ENCODE measurements at regions not wholly inside any gene's neighbourhood (a gene's known extent, or its start where the extent isn't known, plus 50 kb on each side); places are given as distances from the start of the nearest gene placed in this dataset.

DNA sequence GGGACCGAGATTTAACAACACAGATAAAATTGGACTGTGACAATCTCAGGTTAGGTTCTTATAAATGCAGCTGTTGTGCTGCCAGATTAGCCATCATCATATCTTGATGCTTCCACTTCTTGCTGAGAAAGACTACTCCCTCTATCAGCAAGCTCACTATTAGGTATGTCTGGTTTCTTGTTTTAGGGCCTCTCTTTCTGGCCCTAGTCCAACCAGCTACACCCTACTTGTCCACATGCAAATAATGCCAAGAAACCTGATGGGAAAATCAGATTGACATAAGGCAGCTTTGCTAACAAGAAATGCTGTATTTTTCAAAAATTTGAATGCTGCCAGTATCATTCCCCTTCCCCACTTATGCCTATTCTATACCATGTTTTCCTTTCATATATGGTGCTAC, 296.0 kb downstream of the RMST start:
- H4K20me1 ChIP-seq (ENCODE audit: insufficient read depth) = no peaks in the 10 kb centered on the region
- no peaks in the 10 kb centered on the region for H3K9me2 ChIP-seq (ENCODE audit: insufficient read depth, low read length)
- H3K9me3 ChIP-seq (ENCODE audit: low read length) = no peaks in the 10 kb centered on the region
- no peaks in the 10 kb centered on the region for H3K27me3 ChIP-seq (ENCODE audit: insufficient read depth, low read depth, low read length)
- H3K4me2 ChIP-seq (ENCODE audit: low read length) = no peak overlapping the region
- H3K79me2 ChIP-seq (replicated peaks; ENCODE audit: insufficient read depth, low read length) = no peaks in the 10 kb centered on the region
- H3K9ac ChIP-seq (ENCODE audit: low read length) = no peak overlapping the region
- no peak overlapping the region for H2AFZ ChIP-seq (ENCODE audit: low read depth, low read length)
- TF ChIP-seq TAF1 (IDR thresholded peaks at IDR 0.05; ENCODE audit: low read depth) = no peak
- TF ChIP-seq, protein P1, sequence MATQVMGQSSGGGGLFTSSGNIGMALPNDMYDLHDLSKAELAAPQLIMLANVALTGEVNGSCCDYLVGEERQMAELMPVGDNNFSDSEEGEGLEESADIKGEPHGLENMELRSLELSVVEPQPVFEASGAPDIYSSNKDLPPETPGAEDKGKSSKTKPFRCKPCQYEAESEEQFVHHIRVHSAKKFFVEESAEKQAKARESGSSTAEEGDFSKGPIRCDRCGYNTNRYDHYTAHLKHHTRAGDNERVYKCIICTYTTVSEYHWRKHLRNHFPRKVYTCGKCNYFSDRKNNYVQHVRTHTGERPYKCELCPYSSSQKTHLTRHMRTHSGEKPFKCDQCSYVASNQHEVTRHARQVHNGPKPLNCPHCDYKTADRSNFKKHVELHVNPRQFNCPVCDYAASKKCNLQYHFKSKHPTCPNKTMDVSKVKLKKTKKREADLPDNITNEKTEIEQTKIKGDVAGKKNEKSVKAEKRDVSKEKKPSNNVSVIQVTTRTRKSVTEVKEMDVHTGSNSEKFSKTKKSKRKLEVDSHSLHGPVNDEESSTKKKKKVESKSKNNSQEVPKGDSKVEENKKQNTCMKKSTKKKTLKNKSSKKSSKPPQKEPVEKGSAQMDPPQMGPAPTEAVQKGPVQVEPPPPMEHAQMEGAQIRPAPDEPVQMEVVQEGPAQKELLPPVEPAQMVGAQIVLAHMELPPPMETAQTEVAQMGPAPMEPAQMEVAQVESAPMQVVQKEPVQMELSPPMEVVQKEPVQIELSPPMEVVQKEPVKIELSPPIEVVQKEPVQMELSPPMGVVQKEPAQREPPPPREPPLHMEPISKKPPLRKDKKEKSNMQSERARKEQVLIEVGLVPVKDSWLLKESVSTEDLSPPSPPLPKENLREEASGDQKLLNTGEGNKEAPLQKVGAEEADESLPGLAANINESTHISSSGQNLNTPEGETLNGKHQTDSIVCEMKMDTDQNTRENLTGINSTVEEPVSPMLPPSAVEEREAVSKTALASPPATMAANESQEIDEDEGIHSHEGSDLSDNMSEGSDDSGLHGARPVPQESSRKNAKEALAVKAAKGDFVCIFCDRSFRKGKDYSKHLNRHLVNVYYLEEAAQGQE (IDR thresholded peaks at IDR 0.05; ENCODE audit: borderline replicate concordance) = no peak
- TF ChIP-seq EP300 (conservative IDR thresholded peaks at IDR 0.05; ENCODE audit: poor library complexity, severe bottlenecking) = no peak
- no peak for TF ChIP-seq MXI1 (conservative IDR thresholded peaks at IDR 0.05; ENCODE audit: poor library complexity, severe bottlenecking)
- TF ChIP-seq SMC3 (conservative IDR thresholded peaks at IDR 0.05; ENCODE audit: poor library complexity) = no peak
- no peak for TF ChIP-seq EZH2 (IDR thresholded peaks at IDR 0.05; ENCODE audit: borderline replicate concordance, insufficient read depth, low read length, poor library complexity, severe bottlenecking)
- TF ChIP-seq, protein P2, sequence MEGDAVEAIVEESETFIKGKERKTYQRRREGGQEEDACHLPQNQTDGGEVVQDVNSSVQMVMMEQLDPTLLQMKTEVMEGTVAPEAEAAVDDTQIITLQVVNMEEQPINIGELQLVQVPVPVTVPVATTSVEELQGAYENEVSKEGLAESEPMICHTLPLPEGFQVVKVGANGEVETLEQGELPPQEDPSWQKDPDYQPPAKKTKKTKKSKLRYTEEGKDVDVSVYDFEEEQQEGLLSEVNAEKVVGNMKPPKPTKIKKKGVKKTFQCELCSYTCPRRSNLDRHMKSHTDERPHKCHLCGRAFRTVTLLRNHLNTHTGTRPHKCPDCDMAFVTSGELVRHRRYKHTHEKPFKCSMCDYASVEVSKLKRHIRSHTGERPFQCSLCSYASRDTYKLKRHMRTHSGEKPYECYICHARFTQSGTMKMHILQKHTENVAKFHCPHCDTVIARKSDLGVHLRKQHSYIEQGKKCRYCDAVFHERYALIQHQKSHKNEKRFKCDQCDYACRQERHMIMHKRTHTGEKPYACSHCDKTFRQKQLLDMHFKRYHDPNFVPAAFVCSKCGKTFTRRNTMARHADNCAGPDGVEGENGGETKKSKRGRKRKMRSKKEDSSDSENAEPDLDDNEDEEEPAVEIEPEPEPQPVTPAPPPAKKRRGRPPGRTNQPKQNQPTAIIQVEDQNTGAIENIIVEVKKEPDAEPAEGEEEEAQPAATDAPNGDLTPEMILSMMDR (IDR thresholded peaks at IDR 0.05; ENCODE audit: poor library complexity, severe bottlenecking) = no peak
- no peak for TF ChIP-seq RAD21 (conservative IDR thresholded peaks at IDR 0.05)
- no peak for TF ChIP-seq POLR2AphosphoS5 (IDR thresholded peaks at IDR 0.05)
- H3K4me3 ChIP-seq (ENCODE audit: low read length) = no peak overlapping the region
- H3K36me3 ChIP-seq (ENCODE audit: insufficient read depth, low read length) = no peaks in the 10 kb centered on the region
- no peak overlapping the region for H3K27ac ChIP-seq (ENCODE audit: low read length)
- no peaks in the 10 kb centered on the region for H3F3A ChIP-seq (ENCODE audit: insufficient read depth, low read length, poor library complexity, severe bottlenecking)

DNA sequence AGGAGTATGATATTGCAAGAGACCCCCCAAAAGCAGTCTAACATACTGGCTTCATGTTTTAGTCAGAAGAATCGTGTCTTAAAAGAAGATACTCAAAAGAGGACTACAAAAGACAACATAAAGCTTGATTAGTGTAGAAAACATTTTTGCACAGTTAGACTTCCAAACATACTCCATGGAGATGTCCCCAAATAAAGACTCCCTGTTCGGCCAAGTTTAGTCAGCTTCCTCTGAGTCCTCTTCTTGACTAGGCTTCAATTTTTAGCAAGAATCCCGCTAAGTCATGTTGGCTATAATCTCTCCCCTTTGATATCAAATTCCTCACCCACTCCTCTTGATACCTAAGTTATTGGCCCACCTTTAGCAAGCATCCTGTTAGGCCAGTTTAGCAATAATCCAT, 298.0 kb downstream of the RMST start:
- Histone ChIP-seq H3K79me2 (replicated peaks; ENCODE audit: insufficient read depth, low read length) (no peaks in the 10 kb centered on the region), H4K20me1 (ENCODE audit: insufficient read depth) (no peaks in the 10 kb centered on the region), H3K27ac (ENCODE audit: low read length) (no peak overlapping the region), H3F3A (ENCODE audit: insufficient read depth, low read length, poor library complexity, severe bottlenecking) (no peaks in the 10 kb centered on the region), H3K9me3 (ENCODE audit: low read length) (no peaks in the 10 kb centered on the region), H3K4me2 (ENCODE audit: low read length) (no peak overlapping the region), H3K4me3 (ENCODE audit: low read length) (no peak overlapping the region), H3K27me3 (ENCODE audit: insufficient read depth, low read depth, low read length) (no peaks in the 10 kb centered on the region), H2AFZ (ENCODE audit: low read depth, low read length) (no peak overlapping the region), H3K9ac (ENCODE audit: low read length) (no peak overlapping the region), H3K36me3 (ENCODE audit: insufficient read depth, low read length) (no peaks in the 10 kb centered on the region), H3K9me2 (ENCODE audit: insufficient read depth, low read length) (no peaks in the 10 kb centered on the region)
- TF ChIP-seq POLR2AphosphoS5 (IDR thresholded peaks at IDR 0.05) = no peak
- TF ChIP-seq, protein P1 (IDR thresholded peaks at IDR 0.05; ENCODE audit: borderline replicate concordance) = no peak
- TF ChIP-seq, protein P2 (IDR thresholded peaks at IDR 0.05; ENCODE audit: poor library complexity, severe bottlenecking) = no peak
- TF ChIP-seq MXI1 (conservative IDR thresholded peaks at IDR 0.05; ENCODE audit: poor library complexity, severe bottlenecking) = no peak
- TF ChIP-seq RAD21 (conservative IDR thresholded peaks at IDR 0.05) = no peak
- no peak for TF ChIP-seq TAF1 (IDR thresholded peaks at IDR 0.05; ENCODE audit: low read depth)
- TF ChIP-seq EZH2 (IDR thresholded peaks at IDR 0.05; ENCODE audit: borderline replicate concordance, insufficient read depth, low read length, poor library complexity, severe bottlenecking) = no peak
- TF ChIP-seq EP300 (conservative IDR thresholded peaks at IDR 0.05; ENCODE audit: poor library complexity, severe bottlenecking) = no peak
- no peak for TF ChIP-seq SMC3 (conservative IDR thresholded peaks at IDR 0.05; ENCODE audit: poor library complexity)

Measured in neural cell (in vitro differentiated cells).